ENCODE measurements at regions not wholly inside any gene's neighbourhood (a gene's known extent, or its start where the extent isn't known, plus 50 kb on each side); places are given as distances from the start of the nearest gene placed in this dataset.

GRCh38 chr14:100004392-100004791 lies 60.8 kb upstream of the EVL start:
- no peak for TF ChIP-seq POLR2A (IDR thresholded peaks at IDR 0.05; ENCODE audit: low read depth, low read length)
- TF ChIP-seq POLR2AphosphoS5 (IDR thresholded peaks at IDR 0.05; ENCODE audit: low read depth, low read length): no peak
